ENCODE measurements at regions not wholly inside any gene's neighbourhood (a gene's known extent, or its start where the extent isn't known, plus 50 kb on each side); places are given as distances from the start of the nearest gene placed in this dataset.
"Not testable (repeated sequence)": the region's sequence is repeated elsewhere in the genome, so short reads cannot be mapped to it uniquely, and the experiment has no call there.

GRCh38 chr3:176615826-176616225, 581.5 kb downstream of the TBL1XR1 start:
- no peak for DNase-seq

GRCh38 chr3:176611703-176612102, 585.6 kb downstream of the TBL1XR1 start:
- DNase-seq = no peak

GRCh38 chr3:176609361-176609760, 587.9 kb downstream of the TBL1XR1 start:
- DNase-seq = no peak

GRCh38 chr3:176605553-176605952, 591.7 kb downstream of the TBL1XR1 start:
- not testable (repeated sequence) for DNase-seq

GRCh38 chr3:176595307-176595706, 602.0 kb downstream of the TBL1XR1 start:
- DNase-seq = no peak

GRCh38 chr3:176590722-176591121, 606.6 kb downstream of the TBL1XR1 start:
- no peak for DNase-seq

GRCh38 chr3:176587089-176587488, 610.2 kb downstream of the TBL1XR1 start:
- no peak for DNase-seq

GRCh38 chr3:176584413-176585176, 612.7 kb downstream of the TBL1XR1 start:
- no peak for DNase-seq

GRCh38 chr3:176583956-176584355, 613.3 kb downstream of the TBL1XR1 start:
- DNase-seq = no peak

GRCh38 chr3:176581589-176581988, 615.7 kb downstream of the TBL1XR1 start:
- DNase-seq = no peak

GRCh38 chr3:176579711-176580185, 617.5 kb downstream of the TBL1XR1 start:
- DNase-seq = no peak

- no peak for DNase-seq
Measured at GRCh38 chr3:176578316-176578715, 619.0 kb downstream of the TBL1XR1 start.

GRCh38 chr3:176577447-176577846, 619.8 kb downstream of the TBL1XR1 start:
- DNase-seq = no peak

- DNase-seq = no peak
Measured at GRCh38 chr3:176574786-176575185, 622.5 kb downstream of the TBL1XR1 start.

GRCh38 chr3:176571926-176572325, 625.4 kb downstream of the TBL1XR1 start:
- DNase-seq = no peak

GRCh38 chr3:176570992-176571391, 626.3 kb downstream of the TBL1XR1 start:
- DNase-seq = no peak

GRCh38 chr3:176568189-176568588, 629.1 kb downstream of the TBL1XR1 start:
- no peak for DNase-seq

GRCh38 chr3:176566757-176567156, 630.5 kb downstream of the TBL1XR1 start:
- no peak for DNase-seq

- no peak for DNase-seq
Measured at GRCh38 chr3:176562331-176562730, 635.0 kb downstream of the TBL1XR1 start.

GRCh38 chr3:176561826-176562225, 635.5 kb downstream of the TBL1XR1 start:
- no peak for DNase-seq

GRCh38 chr3:176554791-176555654, 642.3 kb downstream of the TBL1XR1 start:
- DNase-seq = no peak

- DNase-seq = no peak
Measured at GRCh38 chr3:176554264-176554663, 643.0 kb downstream of the TBL1XR1 start.

- DNase-seq = no peak
Measured at GRCh38 chr3:176526942-176527341, 670.3 kb downstream of the TBL1XR1 start.

- no peak for DNase-seq
Measured at GRCh38 chr3:176526225-176526624, 671.1 kb downstream of the TBL1XR1 start.
